CD4-positive, alpha-beta T cell (primary cell): ENCODE measurements at regions not wholly inside any gene's neighbourhood (a gene's known extent, or its start where the extent isn't known, plus 50 kb on each side); places are given as distances from the start of the nearest gene placed in this dataset.

ENCODE experiments used
- ATAC-seq: fragments of 200-7000 bp; cut with Tn5 transposase; one replicate; pipeline ENCODE4 v1.10.0; 2022; ENCODE audit warnings: mild to moderate bottlenecking; ENCODE audit not compliant: poor library complexity
- CTCF ChIA-PET: fragments of 350-600 bp; sonication (Branson Sonifier 250); formaldehyde crosslinking; loops from one replicate; lab custom pipeline; 2021; ENCODE audit warnings: antibody characterized with exemption, inconsistent platforms; lab: Charles Lee
- POLR2A ChIA-PET: fragments of 350-600 bp; sonication (Branson Sonifier 250); formaldehyde crosslinking; loops from one replicate; lab custom pipeline; 2021; ENCODE audit warnings: antibody characterized with exemption, inconsistent platforms; lab: Charles Lee
- DNase-seq, 14 experiments: peaks; one replicate each; pipeline ENCODE4 v3.0.0-alpha.2; 2013 to 2020; ENCODE audit warnings: mixed read lengths in 2 of 14
- H3K27ac ChIP-seq, 2 donors: one replicate each; pipeline versions ENCODE4 v1.5.1 to v1.7.0; 2013; ENCODE audit warnings: low read length in 2 of 2, low read depth in 1 of 2, mild to moderate bottlenecking in 1 of 2
- H3K27me3 ChIP-seq, 2 experiments: 1 replicate in 1 of 2; 2 replicates in 1 of 2; pipeline versions ENCODE4 v1.6.1 to v1.7.0; 2013; ENCODE audit warnings: low read length in 2 of 2, control low read depth in 1 of 2, mild to moderate bottlenecking in 1 of 2, moderate library complexity in 1 of 2; ENCODE audit not compliant: insufficient read depth in 2 of 2, control insufficient read depth in 1 of 2
- H3K36me3 ChIP-seq: one replicate; pipeline ENCODE4 v1.6.1; 2013; ENCODE audit warnings: low read length, control low read depth; ENCODE audit not compliant: insufficient read depth
- H3K4me1 ChIP-seq: one replicate; pipeline ENCODE4 v1.6.1; 2013; ENCODE audit warnings: low read length, control low read depth; ENCODE audit not compliant: insufficient read depth
- H3K4me3 ChIP-seq: one replicate; pipeline ENCODE4 v1.5.1; 2013; ENCODE audit warnings: mild to moderate bottlenecking, low read length, moderate library complexity
- H3K9me3 ChIP-seq, 2 experiments: 1 replicate in 1 of 2; 2 replicates in 1 of 2; pipeline versions ENCODE4 v1.6.1 to v1.7.0; 2013; ENCODE audit warnings: low read length in 2 of 2, mild to moderate bottlenecking in 2 of 2, control low read depth in 1 of 2, moderate library complexity in 1 of 2; ENCODE audit not compliant: control insufficient read depth in 1 of 2, insufficient read depth in 1 of 2
- H3K27ac Mint-ChIP-seq: one replicate; pipeline ENCODE4 v1.8.0; 2020; ENCODE audit warnings: mixed read lengths
- H3K27me3 Mint-ChIP-seq: one replicate; pipeline ENCODE4 v1.8.0; 2021; ENCODE audit warnings: mixed read lengths
- H3K36me3 Mint-ChIP-seq: one replicate; pipeline ENCODE4 v1.8.0; 2021; ENCODE audit warnings: low read depth, mixed read lengths
- H3K4me1 Mint-ChIP-seq: one replicate; pipeline ENCODE4 v1.8.0; 2021; ENCODE audit warnings: low read depth, mixed read lengths
- H3K4me3 Mint-ChIP-seq: one replicate; pipeline ENCODE4 v1.8.0; 2020; ENCODE audit warnings: mild to moderate bottlenecking, mixed read lengths
- H3K9me3 Mint-ChIP-seq: one replicate; pipeline ENCODE4 v1.8.0; 2020; ENCODE audit warnings: mixed read lengths
- intact Hi-C, 2 experiments: fragments of 100-400 bp; cut with DNase I in 1 of 2; cut with micrococcal nuclease in 1 of 2; formaldehyde crosslinking; loops; one replicate each; pipeline versions ENCODE4 v1.15.1 to v1.9.0; 2023 to 2025; cut with DNase I, micrococcal nuclease
- TF ChIP-seq, protein P1 (sequence below): fragments of 200-600 bp; IDR thresholded peaks from one replicate; pipeline ENCODE4 v1.8.0; 2022; ENCODE audit warnings: antibody characterized with exemption, mild to moderate bottlenecking

- POLR2A ChIA-PET, result no interaction called here
- no peaks in the 10 kb centered on the region for H3K36me3 Mint-ChIP-seq
- H3K4me1 Mint-ChIP-seq, result peaks cover 6% of the 10 kb centered on the region
- no peak overlapping the region for H3K4me3 Mint-ChIP-seq
- Histone ChIP-seq H3K27me3 (no peaks in the 10 kb centered on the region), H3K4me3 (no peak overlapping the region), H3K9me3 (peaks cover 4 to 6% of the 10 kb centered on the region in 2 experiments), H3K27ac (no peak overlapping the region), H3K36me3 (no peaks in the 10 kb centered on the region), H3K4me1 (peaks cover 4% of the 10 kb centered on the region)
- CTCF ChIA-PET, result no interaction called here
- DNase-seq, result no peak
- no peak for ATAC-seq
- intact Hi-C loops, result no loop called here
- no peak overlapping the region for H3K27ac Mint-ChIP-seq
- H3K9me3 Mint-ChIP-seq, result peaks cover 7% of the 10 kb centered on the region
- TF ChIP-seq, protein P1, sequence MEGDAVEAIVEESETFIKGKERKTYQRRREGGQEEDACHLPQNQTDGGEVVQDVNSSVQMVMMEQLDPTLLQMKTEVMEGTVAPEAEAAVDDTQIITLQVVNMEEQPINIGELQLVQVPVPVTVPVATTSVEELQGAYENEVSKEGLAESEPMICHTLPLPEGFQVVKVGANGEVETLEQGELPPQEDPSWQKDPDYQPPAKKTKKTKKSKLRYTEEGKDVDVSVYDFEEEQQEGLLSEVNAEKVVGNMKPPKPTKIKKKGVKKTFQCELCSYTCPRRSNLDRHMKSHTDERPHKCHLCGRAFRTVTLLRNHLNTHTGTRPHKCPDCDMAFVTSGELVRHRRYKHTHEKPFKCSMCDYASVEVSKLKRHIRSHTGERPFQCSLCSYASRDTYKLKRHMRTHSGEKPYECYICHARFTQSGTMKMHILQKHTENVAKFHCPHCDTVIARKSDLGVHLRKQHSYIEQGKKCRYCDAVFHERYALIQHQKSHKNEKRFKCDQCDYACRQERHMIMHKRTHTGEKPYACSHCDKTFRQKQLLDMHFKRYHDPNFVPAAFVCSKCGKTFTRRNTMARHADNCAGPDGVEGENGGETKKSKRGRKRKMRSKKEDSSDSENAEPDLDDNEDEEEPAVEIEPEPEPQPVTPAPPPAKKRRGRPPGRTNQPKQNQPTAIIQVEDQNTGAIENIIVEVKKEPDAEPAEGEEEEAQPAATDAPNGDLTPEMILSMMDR, result no peak
- peaks cover 3% of the 10 kb centered on the region for H3K27me3 Mint-ChIP-seq
These were observed 432.7 kb upstream of the HNRNPA3 start for GRCh38 chr2:176779917-176780316.

GRCh38 chr2:176780348-176780747 lies 432.2 kb upstream of the HNRNPA3 start:
- CTCF ChIA-PET, result no interaction called here
- Mint-ChIP-seq H3K4me1 (peaks cover 6% of the 10 kb centered on the region), H3K4me3 (no peak overlapping the region), H3K27me3 (no peaks in the 10 kb centered on the region), H3K36me3 (no peaks in the 10 kb centered on the region), H3K9me3 (peaks cover 7% of the 10 kb centered on the region), H3K27ac (no peak overlapping the region)
- Histone ChIP-seq H3K36me3 (no peaks in the 10 kb centered on the region), H3K9me3 (peaks cover 4 to 6% of the 10 kb centered on the region in 2 experiments), H3K4me3 (no peak overlapping the region), H3K27me3 (no peaks in the 10 kb centered on the region), H3K27ac (no peak overlapping the region), H3K4me1 (peaks cover 4% of the 10 kb centered on the region)
- POLR2A ChIA-PET, result no interaction called here
- TF ChIP-seq, protein P1, result no peak
- DNase-seq (no peak), ATAC-seq (no peak)
- intact Hi-C loops, result no loop called here

- peaks cover 4% of the 10 kb centered on the region for H3K4me1 ChIP-seq
- H3K27me3 ChIP-seq, result no peaks in the 10 kb centered on the region
- intact Hi-C loops, result no loop called here
- Mint-ChIP-seq H3K4me3 (no peak overlapping the region), H3K36me3 (no peaks in the 10 kb centered on the region), H3K9me3 (peaks cover 7% of the 10 kb centered on the region), H3K27ac (peak overlapping the region; percentile 2), H3K27me3 (no peaks in the 10 kb centered on the region), H3K4me1 (peaks cover 6% of the 10 kb centered on the region)
- peaks cover 4 to 6% of the 10 kb centered on the region in 2 experiments for H3K9me3 ChIP-seq
- ATAC-seq, result no peak
- H3K27ac ChIP-seq, result no peak overlapping the region
- CTCF ChIA-PET, result no interaction called here
- no peaks in the 10 kb centered on the region for H3K36me3 ChIP-seq
- H3K4me3 ChIP-seq, result no peak overlapping the region
- DNase-seq, result peak in 1 of 14 experiments; percentile 38
- POLR2A ChIA-PET, result no interaction called here
- TF ChIP-seq, protein P1, result no peak
These were observed 430.9 kb upstream of the HNRNPA3 start for GRCh38 chr2:176781570-176782217.
